ENCODE measurements at regions not wholly inside any gene's neighbourhood (a gene's known extent, or its start where the extent isn't known, plus 50 kb on each side); places are given as distances from the start of the nearest gene placed in this dataset.
A peak's percentile ranks its signal among the peaks of the same experiment; 100 is the strongest.

- no peak for DNase-seq (ENCODE audit: low read depth in 2 of 2)
- TF ChIP-seq CTCF (IDR thresholded peaks at IDR 0.05; ENCODE audit: low read depth, low read length): no peak
- no peak overlapping the region for H3K4me3 ChIP-seq (replicated peaks in 1 of 2; ENCODE audit: low read depth in 2 of 2, low read length in 2 of 2)
These were observed 552.3 kb downstream of the KCNJ3 start for GRCh38 chr2:155250800-155251199.

GRCh38 chr2:155240176-155240575 is 541.7 kb downstream of the KCNJ3 start:
- DNase-seq (ENCODE audit: low read depth in 2 of 2): no peak
- H3K4me3 ChIP-seq (replicated peaks in 1 of 2; ENCODE audit: low read depth in 2 of 2, low read length in 2 of 2): no peak overlapping the region
- TF ChIP-seq CTCF (IDR thresholded peaks at IDR 0.05; ENCODE audit: low read depth, low read length): no peak

GRCh38 chr2:155235710-155236109 is 537.2 kb downstream of the KCNJ3 start:
- H3K4me3 ChIP-seq (replicated peaks in 1 of 2; ENCODE audit: low read depth in 2 of 2, low read length in 2 of 2): no peak overlapping the region
- no peak for DNase-seq (ENCODE audit: low read depth in 2 of 2)
- TF ChIP-seq CTCF (IDR thresholded peaks at IDR 0.05; ENCODE audit: low read depth, low read length): no peak

- H3K4me3 ChIP-seq (replicated peaks in 1 of 2; ENCODE audit: low read depth in 2 of 2, low read length in 2 of 2): no peak overlapping the region
- TF ChIP-seq CTCF (IDR thresholded peaks at IDR 0.05; ENCODE audit: low read depth, low read length): no peak
- peak; percentile 0 to 13 for DNase-seq (ENCODE audit: low read depth in 2 of 2)
These were observed 525.4 kb downstream of the KCNJ3 start for GRCh38 chr2:155223781-155224406.

- no peak for DNase-seq (ENCODE audit: low read depth in 2 of 2)
- no peak for TF ChIP-seq CTCF (IDR thresholded peaks at IDR 0.05; ENCODE audit: low read depth, low read length)
- H3K4me3 ChIP-seq (replicated peaks in 1 of 2; ENCODE audit: low read depth in 2 of 2, low read length in 2 of 2): no peak overlapping the region
These were observed 520.5 kb downstream of the KCNJ3 start for GRCh38 chr2:155218945-155219344.

GRCh38 chr2:155218292-155218924 is 519.9 kb downstream of the KCNJ3 start:
- no peak for DNase-seq (ENCODE audit: low read depth in 2 of 2)
- TF ChIP-seq CTCF (IDR thresholded peaks at IDR 0.05; ENCODE audit: low read depth, low read length): no peak
- no peak overlapping the region for H3K4me3 ChIP-seq (replicated peaks in 1 of 2; ENCODE audit: low read depth in 2 of 2, low read length in 2 of 2)
